Skin of body (tissue), 1 donor: ENCODE measurements at regions not wholly inside any gene's neighbourhood (a gene's known extent, or its start where the extent isn't known, plus 50 kb on each side); places are given as distances from the start of the nearest gene placed in this dataset.
A peak's percentile ranks its signal among the peaks of the same experiment; 100 is the strongest.

ENCODE experiments used
- DNase-seq: peaks from one replicate; lab custom pipeline; 2025; lab: John Stamatoyannopoulos, UW

DNA sequence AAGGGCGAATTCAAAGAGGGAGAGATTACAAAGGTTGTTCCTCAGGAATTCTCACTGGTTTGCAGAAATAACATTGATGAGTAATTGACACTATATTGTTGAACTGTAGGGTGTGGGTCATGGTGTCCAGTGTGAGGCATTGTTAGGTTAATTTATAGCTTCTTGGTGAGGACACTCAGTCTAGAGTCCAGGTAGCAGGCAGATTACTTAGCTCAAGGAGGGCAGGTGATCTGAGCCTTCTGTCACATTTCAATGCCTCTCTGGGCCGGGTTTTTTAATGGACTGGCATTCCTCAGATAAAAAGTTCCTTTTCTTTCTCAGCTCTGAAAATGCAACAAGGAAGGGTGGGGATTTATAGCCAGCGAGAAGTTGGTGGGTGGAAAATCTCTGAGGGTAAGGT, 194.2 kb upstream of the PROK2 start:
- no peak for DNase-seq

- DNase-seq = no peak
These were observed 193.3 kb upstream of the PROK2 start for GRCh38 chr3:71978150-71978721.

DNA sequence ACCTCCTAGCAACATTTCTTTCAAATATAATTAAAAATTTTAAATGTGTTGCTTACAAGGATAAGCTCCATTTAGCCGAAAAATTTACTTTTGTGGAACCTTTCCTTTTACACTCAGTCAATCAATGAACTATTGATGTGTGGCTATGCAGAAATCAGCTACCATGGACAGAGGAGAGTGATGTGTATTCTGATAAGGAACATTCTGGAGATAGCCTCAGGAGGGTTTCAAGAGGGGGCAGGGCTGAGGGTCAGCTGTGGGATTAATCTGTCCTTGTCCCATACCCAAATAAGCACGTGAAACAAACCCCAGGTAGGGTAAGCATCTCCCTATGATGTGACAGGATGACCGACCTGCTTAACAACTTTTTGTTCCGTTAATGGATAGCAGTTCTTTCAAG, 192.6 kb upstream of the PROK2 start:
- DNase-seq = no peak

- no peak for DNase-seq
These were observed 190.6 kb upstream of the PROK2 start for GRCh38 chr3:71975573-71975972.

DNA sequence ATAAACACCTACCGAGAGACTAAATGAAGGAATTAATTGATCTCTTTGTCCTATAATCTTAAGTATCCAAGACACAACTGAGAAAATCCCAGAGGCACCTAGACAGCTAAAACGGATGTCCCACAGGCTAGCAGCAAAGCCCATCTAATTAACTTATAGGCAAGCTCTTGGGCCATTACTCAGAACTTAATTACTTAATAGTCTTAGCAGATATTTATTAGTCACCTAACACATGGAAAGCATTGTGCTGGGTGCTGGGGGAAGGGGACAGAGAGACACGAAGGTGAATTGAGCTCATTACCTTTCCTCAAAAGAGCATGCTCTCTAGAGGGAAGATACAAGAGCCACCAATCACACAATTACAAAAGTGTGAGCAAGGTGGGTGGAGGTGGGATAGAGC, 189.8 kb upstream of the PROK2 start:
- DNase-seq = no peak

DNA sequence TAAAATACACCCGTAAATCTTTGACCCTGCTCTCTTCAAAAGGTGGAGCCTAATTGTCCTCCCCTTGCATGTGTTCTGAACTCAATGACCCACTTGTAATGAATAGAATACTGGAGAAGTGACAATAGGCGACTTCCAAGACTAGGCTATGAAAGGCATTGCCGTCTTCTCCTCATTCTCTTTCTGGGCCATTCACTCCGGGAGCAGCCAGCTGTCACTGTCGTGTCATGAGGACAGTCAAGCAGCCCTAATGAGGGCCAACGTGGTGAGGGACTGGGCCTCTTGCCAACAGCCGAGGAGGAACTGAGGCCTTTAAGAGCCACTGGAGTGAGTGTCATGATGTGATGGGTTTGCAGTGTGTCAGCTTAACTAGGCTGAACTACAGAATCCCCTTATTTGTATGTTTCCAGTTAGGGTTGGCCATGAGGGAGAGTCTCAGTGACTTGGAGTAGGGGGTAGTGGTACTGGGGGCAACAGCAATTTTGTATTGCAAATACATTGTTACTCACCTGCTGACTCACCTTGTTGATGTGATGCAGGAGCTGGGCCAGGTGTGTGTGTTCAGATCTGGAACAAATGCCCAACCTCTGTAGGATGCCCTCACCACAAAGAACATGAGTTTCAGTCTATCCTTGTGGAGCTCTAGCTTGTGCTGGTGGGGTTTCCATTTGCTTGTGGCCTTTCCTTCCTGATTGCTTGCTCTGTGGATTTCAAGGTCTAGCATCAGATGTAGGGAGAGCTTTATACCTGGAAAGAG, 188.5 kb upstream of the PROK2 start:
- DNase-seq = no peak

- DNase-seq = no peak
These were observed 187.1 kb upstream of the PROK2 start for GRCh38 chr3:71972031-71972430.

GRCh38 chr3:71968544-71968943, 183.6 kb upstream of the PROK2 start:
- no peak for DNase-seq

- no peak for DNase-seq
These were observed 181.2 kb upstream of the PROK2 start for GRCh38 chr3:71966185-71966584.

DNA sequence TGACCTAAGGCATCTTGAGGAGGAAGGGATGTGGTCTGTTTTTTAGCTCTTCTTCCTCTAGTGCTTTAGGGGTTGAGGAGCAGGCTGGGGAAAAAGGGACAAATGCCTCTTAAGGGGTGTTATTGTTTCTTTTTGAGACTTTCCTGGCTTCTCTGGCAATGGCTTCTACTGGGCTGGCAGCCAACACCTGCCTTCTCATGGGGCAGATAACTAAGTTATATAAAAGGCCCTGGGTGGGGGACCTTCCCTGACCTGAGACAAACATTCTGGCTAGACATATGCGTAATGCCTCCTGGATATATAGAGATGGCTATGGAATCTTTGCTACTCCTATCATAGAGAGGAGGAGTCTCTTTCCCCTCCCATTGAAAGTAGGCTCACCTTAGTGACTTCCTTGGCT, 179.2 kb upstream of the PROK2 start:
- no peak for DNase-seq

DNA sequence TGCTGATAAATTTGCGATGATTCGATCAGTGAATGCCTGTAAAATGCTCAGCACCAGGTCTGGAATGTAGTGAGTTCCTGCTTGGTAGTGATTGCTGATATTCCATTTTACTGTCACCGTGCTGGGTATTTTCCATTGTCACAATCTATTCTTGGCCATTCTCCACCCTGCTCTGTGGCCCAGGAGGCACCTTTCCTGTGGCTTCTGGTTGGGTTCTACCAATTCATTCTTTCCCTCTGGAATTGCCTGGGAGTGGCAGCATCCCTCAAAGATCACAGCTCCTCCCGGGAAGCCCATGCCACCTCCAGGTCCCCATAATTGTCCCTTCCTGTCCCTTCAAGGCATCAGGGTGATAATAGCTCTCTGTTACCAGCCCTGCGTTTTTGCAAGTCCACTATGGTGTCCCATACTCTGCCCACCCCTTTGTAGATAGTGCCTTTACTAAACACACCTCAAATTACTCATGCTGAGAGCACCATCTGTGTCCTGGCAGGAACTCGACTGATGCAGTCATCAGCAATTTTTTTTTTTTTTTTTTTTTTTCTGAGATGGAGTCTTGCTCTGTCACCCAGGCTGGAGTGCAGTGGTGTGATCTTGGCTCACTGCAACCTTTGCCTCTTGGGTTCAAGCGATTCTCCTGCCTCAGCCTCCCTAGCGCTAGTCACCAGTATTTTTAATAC, 177.8 kb upstream of the PROK2 start:
- DNase-seq = no peak

- no peak for DNase-seq
These were observed 176.9 kb upstream of the PROK2 start for GRCh38 chr3:71961891-71962290.

DNA sequence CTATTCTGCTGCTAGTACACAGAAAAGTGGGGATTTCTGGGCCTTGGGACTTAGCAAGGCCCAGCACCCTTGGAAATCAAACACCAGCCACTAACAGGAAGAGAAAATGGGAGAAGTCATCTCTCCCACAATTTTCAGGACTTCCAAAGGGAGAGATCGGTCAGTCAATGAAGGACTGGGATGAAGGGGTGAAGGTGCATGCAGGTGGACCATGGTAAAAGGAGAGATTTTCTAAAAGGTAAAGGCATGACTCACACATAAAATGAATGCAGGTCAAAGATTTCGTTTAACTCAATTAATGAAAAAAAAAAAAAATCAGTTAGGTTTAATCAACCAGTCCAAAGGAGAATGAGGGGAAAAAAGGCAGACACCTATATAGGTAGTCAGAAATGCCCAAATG, 176.4 kb upstream of the PROK2 start:
- no peak for DNase-seq

DNA sequence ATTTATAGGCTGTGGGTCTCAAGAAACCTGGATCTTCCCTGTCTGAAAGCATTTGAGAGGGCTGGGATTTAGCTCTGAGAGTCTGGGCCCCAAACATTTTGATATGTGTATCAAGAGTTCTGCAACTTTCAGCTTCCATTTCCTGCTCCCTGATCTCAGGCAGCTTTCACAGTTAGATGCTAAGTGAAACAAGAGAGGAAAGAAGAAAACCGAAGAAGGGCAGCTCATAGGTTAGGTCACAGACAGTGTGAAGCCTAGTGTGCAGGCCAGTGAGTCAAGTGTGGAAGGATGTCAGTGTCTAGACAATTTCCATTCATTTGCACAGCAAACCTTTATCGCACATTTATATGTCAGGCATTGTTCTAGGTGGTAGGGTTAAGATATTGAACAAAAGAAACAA, 173.6 kb upstream of the PROK2 start:
- no peak for DNase-seq

DNA sequence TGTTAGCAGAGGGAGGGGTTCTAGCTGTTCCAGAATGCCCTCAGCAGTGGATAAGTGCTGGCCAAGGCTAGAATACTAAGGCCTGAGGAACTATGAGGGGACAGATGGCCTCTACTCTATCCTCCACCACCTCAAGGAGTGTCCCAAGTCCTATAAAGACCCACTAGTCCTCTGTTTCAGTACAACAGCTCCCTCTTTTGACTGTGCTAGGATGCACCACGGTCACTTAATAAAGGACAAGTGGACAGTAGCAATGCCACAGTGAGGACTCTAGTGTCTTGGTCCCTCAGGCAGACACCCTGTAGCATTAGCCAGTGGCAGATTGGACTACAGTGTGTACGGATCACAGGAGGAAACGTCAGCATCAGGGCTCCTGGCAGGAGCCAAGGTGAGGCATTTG, 171.8 kb upstream of the PROK2 start:
- no peak for DNase-seq

DNA sequence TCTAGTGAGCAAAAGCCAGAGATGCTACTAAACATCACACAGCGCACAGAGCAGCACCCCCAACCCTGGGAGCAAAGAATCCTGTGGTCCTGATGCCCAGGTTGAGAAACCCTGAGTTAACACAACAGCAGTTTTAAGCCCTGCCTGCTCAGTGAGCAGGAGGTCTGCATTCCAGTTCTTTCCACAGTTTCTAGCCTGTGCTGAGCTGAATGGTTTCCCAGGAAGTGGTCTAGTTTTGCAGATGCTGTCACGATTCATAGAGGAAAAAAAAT, 171.1 kb upstream of the PROK2 start:
- no peak for DNase-seq

DNA sequence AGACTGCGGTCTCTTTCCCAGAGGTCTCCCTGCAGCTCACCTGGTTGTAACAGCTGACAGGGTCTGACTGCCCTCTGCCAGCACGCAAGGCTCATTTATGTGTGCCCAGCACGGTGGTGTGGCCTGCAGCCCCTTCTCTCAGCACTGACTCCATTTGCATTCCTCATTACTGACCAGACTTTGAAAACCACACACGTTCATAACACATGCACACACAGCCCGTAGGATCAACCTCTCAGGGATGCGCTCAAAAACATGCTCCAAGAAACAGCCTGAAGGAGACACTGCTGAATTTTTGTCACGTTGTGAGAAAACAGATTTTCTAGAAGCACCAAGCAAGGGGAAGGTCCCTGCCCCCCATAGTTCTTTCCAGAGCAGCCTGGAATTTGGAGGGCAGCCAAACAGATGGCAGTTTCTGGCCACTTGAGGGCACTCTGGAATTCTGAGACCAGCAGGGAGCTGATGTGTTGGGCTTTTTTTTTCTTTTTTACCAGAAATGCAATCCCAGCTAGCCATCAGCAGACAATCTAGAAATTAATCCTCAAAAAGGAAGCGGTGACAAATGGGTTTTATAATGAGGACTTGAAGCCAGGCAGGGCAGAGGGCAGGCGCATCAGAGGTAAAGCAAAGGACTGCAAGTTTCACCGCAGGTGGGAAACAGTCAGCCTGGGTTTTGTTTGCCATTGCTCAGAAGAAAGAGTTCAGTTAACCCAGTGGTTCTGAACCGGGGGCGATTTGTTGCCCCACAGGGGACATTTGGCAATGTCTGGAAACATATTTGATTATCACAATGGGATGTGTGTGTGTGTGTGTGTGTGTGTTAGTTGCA, 170.5 kb upstream of the PROK2 start:
- peak; percentile 77 for DNase-seq

- DNase-seq = no peak
These were observed 166.9 kb upstream of the PROK2 start for GRCh38 chr3:71951842-71952241.

DNA sequence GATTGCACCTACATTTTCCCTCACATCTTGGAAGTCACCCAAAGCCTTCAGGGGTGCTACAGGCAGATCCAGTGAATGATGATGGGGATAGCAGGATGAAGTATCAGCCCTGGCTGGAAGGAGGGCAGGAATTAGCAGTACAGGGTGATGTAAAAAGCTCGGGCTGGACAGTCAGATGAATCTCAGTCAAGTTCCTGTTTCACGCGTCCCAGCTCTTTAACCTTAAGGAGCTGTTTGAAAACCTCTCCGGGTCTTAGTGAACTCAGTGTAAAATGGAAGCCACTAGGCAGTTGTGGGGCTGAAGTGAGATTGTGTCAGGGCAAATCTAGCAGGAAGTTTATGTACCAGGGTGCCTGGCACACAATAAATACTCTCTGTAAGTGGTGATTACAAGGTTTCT, 166.4 kb upstream of the PROK2 start:
- no peak for DNase-seq

DNA sequence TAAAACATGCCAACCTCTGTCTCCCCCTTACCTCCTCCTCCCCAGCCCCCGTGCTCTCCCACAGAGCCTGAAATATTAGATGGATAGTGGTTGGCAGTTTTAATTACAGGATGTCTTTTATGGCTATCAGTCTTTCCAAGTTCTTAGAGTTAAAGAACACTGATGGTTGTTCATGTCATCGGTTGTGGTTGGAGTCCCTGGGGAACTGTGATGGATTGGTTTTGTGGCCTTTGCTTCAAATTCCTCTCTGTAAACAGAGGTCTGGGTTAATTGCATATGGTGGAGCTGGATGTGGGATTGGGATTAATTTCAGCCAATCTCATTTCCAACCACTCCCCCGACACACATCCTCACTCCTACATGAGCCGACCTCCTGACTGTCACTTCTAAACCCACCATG, 164.5 kb upstream of the PROK2 start:
- DNase-seq = no peak

DNA sequence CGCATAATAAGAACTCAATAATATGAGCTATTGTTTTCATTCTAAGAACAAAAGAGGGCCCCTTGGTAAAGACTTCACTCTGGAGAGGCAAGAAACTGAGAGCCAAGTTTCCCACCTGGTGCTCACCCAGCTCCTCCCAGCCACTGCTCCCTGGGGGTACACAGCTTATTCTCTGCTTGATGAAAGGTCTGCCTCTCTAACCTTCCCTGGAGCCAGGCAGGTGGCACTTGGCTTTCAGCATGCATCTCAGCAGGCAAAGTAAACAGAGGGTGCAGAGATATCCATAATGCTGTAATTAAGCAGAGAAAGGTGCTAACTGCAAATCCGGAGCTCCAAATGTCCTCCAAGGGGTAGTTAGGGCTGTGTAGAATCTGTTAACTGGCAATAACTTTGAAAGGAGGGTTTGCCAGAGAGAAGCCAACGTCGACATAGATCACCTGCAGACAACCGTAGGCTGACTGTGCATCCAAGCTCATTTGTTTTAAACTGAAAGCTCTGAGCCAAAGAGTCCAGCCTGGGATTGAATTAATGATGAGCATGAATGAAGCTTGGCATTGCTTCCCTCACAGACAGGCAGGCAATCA, 159.6 kb upstream of the PROK2 start:
- DNase-seq = no peak
